ENCODE measurements at regions not wholly inside any gene's neighbourhood (a gene's known extent, or its start where the extent isn't known, plus 50 kb on each side); places are given as distances from the start of the nearest gene placed in this dataset.
"Not testable (repeated sequence)": the region's sequence is repeated elsewhere in the genome, so short reads cannot be mapped to it uniquely, and the experiment has no call there.

DNA sequence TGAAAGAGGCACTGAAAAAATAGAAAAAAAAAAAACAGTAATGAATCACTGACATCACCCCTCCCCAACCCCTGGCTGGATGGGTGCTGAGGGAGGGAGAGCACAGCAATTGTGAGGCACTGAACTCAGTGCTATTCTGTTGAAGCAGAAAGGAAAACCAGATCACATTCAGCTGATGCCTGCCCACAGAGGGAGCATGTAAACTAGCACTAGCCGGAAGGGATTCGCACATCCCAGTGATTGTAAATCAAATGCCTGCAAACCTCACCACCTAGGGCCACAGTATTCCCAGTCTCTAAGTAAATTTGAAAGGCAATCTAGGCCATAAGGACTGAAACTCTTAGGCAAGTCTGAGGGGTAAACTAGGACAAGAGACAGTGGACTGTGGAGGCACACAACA lies 772.0 kb upstream of the CCDC179 start:
- no peaks in the 10 kb centered on the region for H3K27me3 ChIP-seq
- 85 to 94% (median 87%) methylated on average over 2 of the region's 2 CpGs for WGBS, 4 donors
- H3K36me3 ChIP-seq (replicated peaks in 1 of 2), result no peaks in the 10 kb centered on the region
- no peak overlapping the region for H3K27ac ChIP-seq
- intact Hi-C loops (cut with DNase I), result no loop called here
- no peak for TF ChIP-seq POLR2A (IDR thresholded peaks at IDR 0.05)
- TF ChIP-seq, protein P1, sequence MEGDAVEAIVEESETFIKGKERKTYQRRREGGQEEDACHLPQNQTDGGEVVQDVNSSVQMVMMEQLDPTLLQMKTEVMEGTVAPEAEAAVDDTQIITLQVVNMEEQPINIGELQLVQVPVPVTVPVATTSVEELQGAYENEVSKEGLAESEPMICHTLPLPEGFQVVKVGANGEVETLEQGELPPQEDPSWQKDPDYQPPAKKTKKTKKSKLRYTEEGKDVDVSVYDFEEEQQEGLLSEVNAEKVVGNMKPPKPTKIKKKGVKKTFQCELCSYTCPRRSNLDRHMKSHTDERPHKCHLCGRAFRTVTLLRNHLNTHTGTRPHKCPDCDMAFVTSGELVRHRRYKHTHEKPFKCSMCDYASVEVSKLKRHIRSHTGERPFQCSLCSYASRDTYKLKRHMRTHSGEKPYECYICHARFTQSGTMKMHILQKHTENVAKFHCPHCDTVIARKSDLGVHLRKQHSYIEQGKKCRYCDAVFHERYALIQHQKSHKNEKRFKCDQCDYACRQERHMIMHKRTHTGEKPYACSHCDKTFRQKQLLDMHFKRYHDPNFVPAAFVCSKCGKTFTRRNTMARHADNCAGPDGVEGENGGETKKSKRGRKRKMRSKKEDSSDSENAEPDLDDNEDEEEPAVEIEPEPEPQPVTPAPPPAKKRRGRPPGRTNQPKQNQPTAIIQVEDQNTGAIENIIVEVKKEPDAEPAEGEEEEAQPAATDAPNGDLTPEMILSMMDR (IDR thresholded peaks at IDR 0.05), result no peak
- DNase-seq, result no peak
- H3K4me1 ChIP-seq (replicated peaks in 1 of 2), result no peaks in the 10 kb centered on the region
- H3K9me3 ChIP-seq (replicated peaks in 1 of 3), result no peaks in the 10 kb centered on the region
- no peak overlapping the region for H3K4me3 ChIP-seq

GRCh38 chr11:23644443-23644842 lies 784.2 kb upstream of the CCDC179 start:
- Histone ChIP-seq H3K9me3 (replicated peaks in 1 of 3) (no peaks in the 10 kb centered on the region), H3K27ac (no peak overlapping the region), H3K36me3 (replicated peaks in 1 of 2) (no peaks in the 10 kb centered on the region), H3K4me3 (no peak overlapping the region), H3K27me3 (no peaks in the 10 kb centered on the region), H3K4me1 (replicated peaks in 1 of 2) (no peaks in the 10 kb centered on the region)
- WGBS, 4 donors, result 69 to 85% (median 84%) methylated on average over 1 of the region's 1 CpG
- TF ChIP-seq POLR2A (IDR thresholded peaks at IDR 0.05), result no peak
- TF ChIP-seq, protein P1 (IDR thresholded peaks at IDR 0.05), result no peak
- intact Hi-C loops (cut with DNase I), result no loop called here
- DNase-seq, result no peak

DNA sequence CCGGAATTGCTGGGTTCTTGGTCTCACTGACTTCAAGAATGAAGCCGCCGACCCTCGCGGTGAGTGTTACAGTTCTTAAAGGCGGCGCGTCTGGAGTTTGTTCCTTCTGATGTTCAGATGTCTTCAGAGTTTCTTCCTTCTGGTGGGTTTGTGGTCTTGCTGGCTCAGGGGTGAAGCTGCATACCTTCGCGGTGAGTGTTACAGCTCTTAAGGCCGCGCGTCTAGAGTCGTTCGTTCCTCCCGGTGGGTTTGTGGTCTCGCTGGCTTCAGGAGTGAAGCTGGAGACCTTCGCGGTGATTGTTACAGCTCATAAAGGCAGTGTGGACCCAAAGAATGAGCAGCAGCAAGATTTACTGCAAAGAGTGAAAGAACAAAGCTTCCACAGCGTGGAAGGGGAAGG lies 792.1 kb upstream of the CCDC179 start:
- H3K27ac ChIP-seq; H3K27me3 ChIP-seq; intact Hi-C loops (cut with DNase I); DNase-seq; H3K4me3 ChIP-seq; H3K9me3 ChIP-seq (replicated peaks in 1 of 3); H3K4me1 ChIP-seq (replicated peaks in 1 of 2); H3K36me3 ChIP-seq (replicated peaks in 1 of 2): not testable (repeated sequence)
- whole genome bisulfite sequencing, 4 donors, result 86 to 95% (median 91%) methylated on average over 19 to 20 of the region's 20 CpGs

- Histone ChIP-seq H3K36me3 (replicated peaks in 1 of 2) (no peaks in the 10 kb centered on the region), H3K4me3 (no peak overlapping the region), H3K27me3 (no peaks in the 10 kb centered on the region), H3K4me1 (replicated peaks in 1 of 2) (no peaks in the 10 kb centered on the region), H3K27ac (no peak overlapping the region), H3K9me3 (replicated peaks in 1 of 3) (no peaks in the 10 kb centered on the region)
- intact Hi-C loops (cut with DNase I), result no loop called here
- WGBS, 4 donors, result 91 to 94% (median 92%) methylated on average over 8 to 33 of the region's 33 CpGs
- DNase-seq, result no peak
- TF ChIP-seq, protein P1 (IDR thresholded peaks at IDR 0.05), result no peak
- TF ChIP-seq POLR2A (IDR thresholded peaks at IDR 0.05), result no peak
Measured at GRCh38 chr11:23653071-23653675, 792.9 kb upstream of the CCDC179 start.

DNA sequence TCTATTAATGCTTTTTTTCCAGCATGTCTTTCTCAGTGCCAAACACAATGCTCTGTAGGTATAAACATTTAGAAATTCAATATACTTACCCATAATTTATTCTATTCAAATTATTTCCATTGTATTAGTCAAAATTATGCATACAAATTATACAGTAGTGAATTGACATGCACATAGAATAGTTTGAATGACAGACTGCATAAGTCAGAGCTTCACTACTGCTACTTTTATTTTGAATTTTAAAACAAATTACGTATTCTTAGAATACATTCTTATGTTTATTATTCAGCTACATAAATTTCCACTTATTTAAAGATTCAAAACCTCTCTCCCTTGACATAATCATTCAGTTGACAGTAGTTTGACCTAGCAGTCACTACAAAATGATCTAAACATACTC lies 808.0 kb upstream of the CCDC179 start:
- H3K36me3 ChIP-seq (replicated peaks in 1 of 2), result no peaks in the 10 kb centered on the region
- no peaks in the 10 kb centered on the region for H3K9me3 ChIP-seq (replicated peaks in 1 of 3)
- intact Hi-C loops (cut with DNase I), result no loop called here
- H3K27me3 ChIP-seq, result no peaks in the 10 kb centered on the region
- 76 to 93% (median 83%) methylated on average over 1 of the region's 1 CpG for WGBS, 4 donors
- H3K4me3 ChIP-seq, result no peak overlapping the region
- no peak for DNase-seq
- H3K27ac ChIP-seq, result no peak overlapping the region
- no peaks in the 10 kb centered on the region for H3K4me1 ChIP-seq (replicated peaks in 1 of 2)
- no peak for TF ChIP-seq POLR2A (IDR thresholded peaks at IDR 0.05)
- TF ChIP-seq, protein P1 (IDR thresholded peaks at IDR 0.05), result no peak
